A549 (cell line): ENCODE measurements at regions not wholly inside any gene's neighbourhood (a gene's known extent, or its start where the extent isn't known, plus 50 kb on each side); places are given as distances from the start of the nearest gene placed in this dataset.

Experiments
- CBX2 ChIP-seq: fragments of 200-600 bp; sonication (generic); IDR thresholded peaks from 2 replicates; pipeline ENCODE4 v1.6.1; 2016; ENCODE audit warnings: low read depth, mild to moderate bottlenecking, borderline replicate concordance
- KDM5A ChIP-seq: fragments of 200-600 bp; sonication (generic); IDR thresholded peaks from 2 replicates; pipeline ENCODE4 v1.6.1; 2016; ENCODE audit warnings: antibody characterized with exemption, mild to moderate bottlenecking

DNA sequence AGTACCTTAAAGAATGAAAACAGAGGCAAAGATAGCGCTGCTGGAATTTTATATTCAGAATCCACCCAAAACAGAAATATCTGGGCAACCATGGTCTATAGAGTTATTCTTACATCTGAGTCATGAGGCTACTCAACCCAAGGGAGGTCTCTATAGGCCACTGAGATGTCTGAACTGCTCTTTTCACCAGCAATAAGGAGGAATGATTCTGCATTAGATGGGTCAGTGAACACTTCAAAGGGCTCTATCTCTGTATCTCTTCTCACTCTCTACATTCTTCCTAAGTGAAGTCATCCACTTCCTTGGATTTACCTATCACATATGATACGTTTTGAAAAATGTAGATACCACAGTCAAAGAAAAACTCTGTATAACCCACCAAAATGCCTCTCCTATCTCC lies 90.2 kb upstream of the NGF start:
- TF ChIP-seq KDM5A = no peak
- TF ChIP-seq CBX2 = no peak
